Liver (tissue), 8 donors: ENCODE measurements at regions not wholly inside any gene's neighbourhood (a gene's known extent, or its start where the extent isn't known, plus 50 kb on each side); places are given as distances from the start of the nearest gene placed in this dataset.

ENCODE experiments used
- DNase-seq: peaks from one replicate; pipeline ENCODE4 v3.0.0-alpha.2; 2017; ENCODE audit warnings: low spot score
- H3K27ac ChIP-seq, 2 donors: one replicate each; pipeline ENCODE4 v1.7.0; 2013; ENCODE audit warnings: inconsistent platforms in 2 of 2, low read length in 2 of 2, control low read depth in 1 of 2, low read depth in 1 of 2, mild to moderate bottlenecking in 1 of 2
- H3K27me3 ChIP-seq, 4 donors: one replicate each; pipeline versions ENCODE4 v1.6.1 to v1.7.0; 2013; ENCODE audit warnings: low read length in 3 of 4, inconsistent platforms in 1 of 4, mild to moderate bottlenecking in 1 of 4, moderate library complexity in 1 of 4; ENCODE audit not compliant: control insufficient read depth in 4 of 4, insufficient read depth in 4 of 4
- H3K36me3 ChIP-seq, 4 donors: one replicate each; pipeline versions ENCODE4 v1.6.1 to v1.7.0; 2013; ENCODE audit warnings: low read length in 3 of 4, mild to moderate bottlenecking in 3 of 4, low read depth in 1 of 4, moderate library complexity in 1 of 4; ENCODE audit not compliant: control insufficient read depth in 4 of 4, insufficient read depth in 3 of 4
- H3K4me1 ChIP-seq, 4 donors: one replicate each; pipeline versions ENCODE4 v1.6.1 to v1.7.0; 2013; ENCODE audit warnings: low read length in 3 of 4, mild to moderate bottlenecking in 3 of 4, moderate library complexity in 1 of 4; ENCODE audit not compliant: control insufficient read depth in 4 of 4, insufficient read depth in 4 of 4
- H3K4me3 ChIP-seq, 3 donors: one replicate each; pipeline versions ENCODE4 v1.6.1 to v1.7.0; 2013; ENCODE audit warnings: low read length in 3 of 3, control low read depth in 1 of 3, low read depth in 1 of 3, mild to moderate bottlenecking in 1 of 3
- H3K9ac ChIP-seq, 2 donors: one replicate each; pipeline ENCODE4 v1.7.0; 2013; ENCODE audit warnings: low read length in 2 of 2, mild to moderate bottlenecking in 2 of 2, moderate library complexity in 2 of 2, control low read depth in 1 of 2, low read depth in 1 of 2
- H3K9me3 ChIP-seq, 4 donors: one replicate each; pipeline versions ENCODE4 v1.6.1 to v1.7.0; 2013; ENCODE audit warnings: low read length in 3 of 4; ENCODE audit not compliant: control insufficient read depth in 4 of 4
- CTCF ChIP-seq: fragments of 150-350 bp; IDR thresholded peaks from 2 replicates; pipeline ENCODE4 v1.5.1; 2017; ENCODE audit warnings: improper control_type of control experiment, low read depth, low read length; ENCODE audit not compliant: missing input control
- EGR1 ChIP-seq, 2 donors: IDR thresholded peaks; 2 replicates each; pipeline ENCODE4 v1.6.1; 2016 to 2018; ENCODE audit warnings: antibody characterized with exemption in 2 of 2, low read depth in 2 of 2
- FOXA1 ChIP-seq: IDR thresholded peaks from 2 replicates; pipeline ENCODE4 v1.6.1; 2016; ENCODE audit warnings: antibody characterized with exemption
- FOXA2 ChIP-seq: IDR thresholded peaks from 2 replicates; pipeline ENCODE4 v1.6.1; 2016; ENCODE audit warnings: antibody characterized with exemption
- GABPA ChIP-seq, 2 donors: IDR thresholded peaks in 1 of 2; conservative IDR thresholded peaks in 1 of 2; 2 replicates each; pipeline ENCODE4 v1.6.1; 2016; ENCODE audit warnings: antibody characterized with exemption in 2 of 2, mild to moderate bottlenecking in 1 of 2, moderate library complexity in 1 of 2
- HNF4A ChIP-seq, 2 donors: conservative IDR thresholded peaks; 2 replicates each; pipeline ENCODE4 v1.6.1; 2016; ENCODE audit warnings: antibody characterized with exemption in 2 of 2, mild to moderate bottlenecking in 2 of 2
- HNF4G ChIP-seq: IDR thresholded peaks from 2 replicates; pipeline ENCODE4 v1.6.1; 2016; ENCODE audit warnings: antibody characterized with exemption
- JUND ChIP-seq, 2 donors: IDR thresholded peaks; 2 replicates each; pipeline ENCODE4 v1.6.1; 2016; ENCODE audit warnings: antibody characterized with exemption in 2 of 2
- MAX ChIP-seq: IDR thresholded peaks from 2 replicates; pipeline ENCODE4 v1.6.1; 2016; ENCODE audit warnings: antibody characterized with exemption
- NR2F2 ChIP-seq: IDR thresholded peaks from 2 replicates; pipeline ENCODE4 v1.6.1; 2016; ENCODE audit warnings: antibody characterized with exemption
- RAD21 ChIP-seq, 2 donors: IDR thresholded peaks; 2 replicates each; pipeline ENCODE4 v1.6.1; 2016; ENCODE audit warnings: antibody characterized with exemption in 2 of 2, mild to moderate bottlenecking in 2 of 2
- REST ChIP-seq: IDR thresholded peaks from 2 replicates; pipeline ENCODE4 v1.6.1; 2016; ENCODE audit warnings: antibody characterized with exemption, mild to moderate bottlenecking
- SP1 ChIP-seq: IDR thresholded peaks from 2 replicates; pipeline ENCODE4 v1.6.1; 2018; ENCODE audit warnings: antibody characterized with exemption, mild to moderate bottlenecking
- TAF1 ChIP-seq: conservative IDR thresholded peaks from 2 replicates; pipeline ENCODE4 v1.6.1; 2016; ENCODE audit warnings: antibody characterized with exemption, mild to moderate bottlenecking
- YY1 ChIP-seq: IDR thresholded peaks from 2 replicates; pipeline ENCODE4 v1.6.1; 2016; ENCODE audit warnings: antibody characterized with exemption, mild to moderate bottlenecking
- ZBTB33 ChIP-seq: IDR thresholded peaks from 2 replicates; pipeline ENCODE4 v1.6.1; 2016; ENCODE audit warnings: antibody characterized with exemption
- WGBS: extraction: QIAGEN DNeasy Blood & Tissue Kit; methylation state at CpG from one replicate; pipeline ENCODE4 v1.1.7; 2013; 5-methylcytosine and 5-hydroxymethylcytosine counted together
- donor health status: healthy.
- donor health status: healthy.
- donor health status: healthy.
- donor health status: healthy.
- donor health status: healthy.

- no peak for TF ChIP-seq REST
- no peak for TF ChIP-seq MAX
- no peak for TF ChIP-seq RAD21 (IDR thresholded peaks at IDR 0.05)
- TF ChIP-seq FOXA2 = no peak
- TF ChIP-seq JUND (IDR thresholded peaks at IDR 0.05) = no peak
Measured at GRCh38 chr4:17094876-17095210, 196.4 kb upstream of the LDB2 start (continued).

GRCh38 chr4:17094159-17094875, 195.9 kb upstream of the LDB2 start:
- DNase-seq = no peak
- Histone ChIP-seq H3K9ac (no peak overlapping the region), H3K36me3 (no peaks in the 10 kb centered on the region), H3K9me3 (no peaks in the 10 kb centered on the region), H3K4me1 (peaks cover 0 to 5% (median 0%) of the 10 kb centered on the region in 4 donors), H3K4me3 (no peak overlapping the region), H3K27ac (no peak overlapping the region), H3K27me3 (no peaks in the 10 kb centered on the region)
- 47% methylated on average over 4 of the region's 4 CpGs for WGBS
- TF ChIP-seq ZBTB33 = no peak
- TF ChIP-seq RAD21 (IDR thresholded peaks at IDR 0.05) = no peak
- no peak for TF ChIP-seq HNF4G
- TF ChIP-seq NR2F2 = no peak
- TF ChIP-seq EGR1 (IDR thresholded peaks at IDR 0.05; ENCODE audit: low read depth in 2 of 2) = no peak
- TF ChIP-seq CTCF = no peak
- TF ChIP-seq YY1 = no peak
- no peak for TF ChIP-seq HNF4A (conservative IDR thresholded peaks at IDR 0.05)
- no peak for TF ChIP-seq MAX
- TF ChIP-seq FOXA1 = no peak
- no peak for TF ChIP-seq SP1
- no peak for TF ChIP-seq JUND (IDR thresholded peaks at IDR 0.05)
- TF ChIP-seq GABPA (IDR thresholded peaks at IDR 0.05 in 1 of 2, conservative IDR thresholded peaks at IDR 0.05 in 1 of 2) = no peak
- TF ChIP-seq TAF1 = no peak
